Mesendoderm (in vitro differentiated cells): ENCODE measurements at regions not wholly inside any gene's neighbourhood (a gene's known extent, or its start where the extent isn't known, plus 50 kb on each side); places are given as distances from the start of the nearest gene placed in this dataset.

Experiments used
- DNase-seq: peaks from one replicate; pipeline ENCODE4 v3.0.0; 2013
- H2AK5ac ChIP-seq: 2 replicates; pipeline ENCODE4 v1.6.1; 2013; ENCODE audit warnings: low read length, inconsistent platforms
- H2BK120ac ChIP-seq: 2 replicates; pipeline ENCODE4 v1.6.1; 2013; ENCODE audit warnings: low read depth, mild to moderate bottlenecking, low read length, moderate library complexity, mixed read lengths
- H2BK15ac ChIP-seq: replicated peaks from 2 replicates; pipeline ENCODE4 v1.6.1; 2013; ENCODE audit warnings: low read depth, mild to moderate bottlenecking, moderate library complexity
- H2BK5ac ChIP-seq: 2 replicates; pipeline ENCODE4 v1.6.1; 2013; ENCODE audit warnings: low read length, inconsistent platforms
- H3K18ac ChIP-seq: 2 replicates; pipeline ENCODE4 v1.6.1; 2013; ENCODE audit warnings: mild to moderate bottlenecking, low read length, mixed read lengths
- H3K23ac ChIP-seq: one replicate; pipeline ENCODE4 v1.6.1; 2013; ENCODE audit warnings: low read length
- H3K27ac ChIP-seq: 2 replicates; pipeline ENCODE4 v1.5.1; 2013; ENCODE audit warnings: low read depth, mild to moderate bottlenecking, inconsistent platforms, low read length, moderate library complexity
- H3K27me3 ChIP-seq: 2 replicates; pipeline ENCODE4 v1.6.1; 2013; ENCODE audit warnings: low read length, control low read depth, mild to moderate bottlenecking, inconsistent platforms; ENCODE audit not compliant: insufficient read depth, poor library complexity
- H3K36me3 ChIP-seq: 2 replicates; pipeline ENCODE4 v1.6.1; 2013; ENCODE audit warnings: low read length, inconsistent platforms; ENCODE audit not compliant: control insufficient read depth, insufficient read depth
- H3K4ac ChIP-seq: one replicate; pipeline ENCODE4 v1.6.1; 2013; ENCODE audit warnings: low read depth, mild to moderate bottlenecking, low read length, moderate library complexity
- H3K4me1 ChIP-seq: 2 replicates; pipeline ENCODE4 v1.6.1; 2013; ENCODE audit warnings: low read depth, low read length, inconsistent platforms; ENCODE audit not compliant: control insufficient read depth
- H3K4me2 ChIP-seq: 2 replicates; pipeline ENCODE4 v1.6.1; 2013; ENCODE audit warnings: low read length
- H3K4me3 ChIP-seq: 2 replicates; pipeline ENCODE4 v1.5.1; 2013; ENCODE audit warnings: mild to moderate bottlenecking, low read length
- H3K56ac ChIP-seq: one replicate; pipeline ENCODE4 v1.6.1; 2013; ENCODE audit warnings: low read length
- H3K79me1 ChIP-seq: 2 replicates; pipeline ENCODE4 v1.6.1; 2013; ENCODE audit warnings: low read length, inconsistent platforms
- H3K79me2 ChIP-seq: 2 replicates; pipeline ENCODE4 v1.6.1; 2013; ENCODE audit warnings: mild to moderate bottlenecking, low read length; ENCODE audit not compliant: control insufficient read depth, insufficient read depth
- H3K9ac ChIP-seq: 2 replicates; pipeline ENCODE4 v1.6.1; 2013; ENCODE audit warnings: low read length, inconsistent platforms
- H4K5ac ChIP-seq: one replicate; pipeline ENCODE4 v1.6.1; 2013; ENCODE audit warnings: low read length
- H4K8ac ChIP-seq: one replicate; pipeline ENCODE4 v1.6.1; 2013; ENCODE audit warnings: low read depth, mild to moderate bottlenecking, control low read depth, low read length, moderate library complexity
- WGBS: extraction: QIAGEN DNeasy Blood & Tissue Kit; methylation state at CpG from one replicate; pipeline ENCODE4 v1.1.7; 2013; ENCODE audit warnings: low lambda C conversion rate, missing lambda C conversion rate; ENCODE audit not compliant: insufficient coverage; ENCODE audit errors: extremely low coverage; 5-methylcytosine and 5-hydroxymethylcytosine counted together

DNA sequence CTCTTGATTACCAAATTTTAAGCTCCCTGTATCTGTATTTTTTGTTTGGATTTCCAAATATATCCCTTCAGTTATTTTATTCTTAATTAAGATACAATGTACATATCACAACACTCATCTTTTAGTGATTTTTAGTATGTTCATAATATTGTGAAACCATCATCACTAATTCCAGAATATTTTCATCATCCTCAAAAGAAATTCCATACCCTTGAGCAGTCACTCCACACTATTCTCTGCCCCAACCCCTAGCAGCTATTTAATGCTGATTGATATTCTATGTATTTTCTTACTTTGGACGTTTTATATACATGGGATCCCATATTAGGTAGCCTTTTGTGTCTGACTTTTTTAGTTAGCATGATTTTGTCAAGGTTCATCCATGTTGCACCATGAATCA lies 127.4 kb upstream of the SLC8A1 start:
- Histone ChIP-seq H3K36me3 (no peaks in the 10 kb centered on the region), H3K79me1 (no peaks in the 10 kb centered on the region), H3K4me2 (no peak overlapping the region), H3K79me2 (no peaks in the 10 kb centered on the region), H3K18ac (no peak overlapping the region), H3K4ac (no peak overlapping the region), H3K23ac (no peak overlapping the region), H2AK5ac (no peak overlapping the region), H3K4me1 (no peaks in the 10 kb centered on the region), H3K27ac (no peak overlapping the region), H3K9ac (no peak overlapping the region), H4K5ac (no peak overlapping the region), H3K56ac (no peak overlapping the region), H4K8ac (no peak overlapping the region), H2BK15ac (no peak overlapping the region), H2BK5ac (no peak overlapping the region), H2BK120ac (no peak overlapping the region), H3K4me3 (no peak overlapping the region), H3K27me3 (no peaks in the 10 kb centered on the region)
- WGBS, result no CpG with 5 or more reads among the region's 1 CpG
- DNase-seq, result no peak

- Histone ChIP-seq H3K23ac (no peak overlapping the region), H3K4me1 (no peaks in the 10 kb centered on the region), H3K9ac (no peak overlapping the region), H3K56ac (no peak overlapping the region), H3K4me3 (no peak overlapping the region), H3K4ac (no peak overlapping the region), H4K5ac (no peak overlapping the region), H3K27me3 (no peaks in the 10 kb centered on the region), H3K36me3 (no peaks in the 10 kb centered on the region), H3K79me1 (no peaks in the 10 kb centered on the region), H3K18ac (no peak overlapping the region), H3K27ac (no peak overlapping the region), H3K79me2 (no peaks in the 10 kb centered on the region), H2BK5ac (no peak overlapping the region), H2AK5ac (no peak overlapping the region), H4K8ac (no peak overlapping the region), H2BK120ac (no peak overlapping the region), H3K4me2 (no peak overlapping the region), H2BK15ac (no peak overlapping the region)
- no CpG with 5 or more reads among the region's 2 CpGs for WGBS
- DNase-seq, result no peak
These were observed 132.5 kb upstream of the SLC8A1 start for GRCh38 chr2:40584432-40584831.

DNA sequence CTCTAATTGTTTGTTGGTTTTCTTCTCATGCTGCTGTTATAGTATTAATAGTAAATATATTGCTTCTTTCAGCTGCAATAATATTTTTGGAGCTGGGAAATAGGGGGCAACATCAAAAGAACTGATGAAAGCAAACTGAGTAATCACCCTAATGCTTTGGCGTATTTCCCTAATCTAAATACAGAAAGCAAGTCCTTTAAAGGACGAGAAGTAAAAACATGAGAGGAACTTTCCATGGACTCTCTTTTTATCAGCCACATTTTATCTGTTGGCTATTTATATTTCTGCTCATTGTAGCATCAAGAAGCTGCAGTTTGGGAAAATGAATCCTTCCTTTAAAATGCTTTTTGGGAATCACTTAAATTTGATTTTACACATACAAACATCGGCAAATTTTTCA lies 139.9 kb upstream of the SLC8A1 start:
- Histone ChIP-seq H2BK120ac (no peak overlapping the region), H3K36me3 (no peaks in the 10 kb centered on the region), H3K23ac (no peak overlapping the region), H3K27me3 (no peaks in the 10 kb centered on the region), H3K9ac (no peak overlapping the region), H2BK5ac (no peak overlapping the region), H3K4me1 (no peaks in the 10 kb centered on the region), H3K27ac (no peak overlapping the region), H3K4ac (no peak overlapping the region), H2BK15ac (no peak overlapping the region), H4K8ac (no peak overlapping the region), H4K5ac (no peak overlapping the region), H3K79me1 (no peaks in the 10 kb centered on the region), H3K56ac (no peak overlapping the region), H3K18ac (no peak overlapping the region), H3K4me3 (no peak overlapping the region), H2AK5ac (no peak overlapping the region), H3K4me2 (no peak overlapping the region), H3K79me2 (no peaks in the 10 kb centered on the region)
- DNase-seq, result no peak
- no CpG with 5 or more reads among the region's 3 CpGs for WGBS

DNA sequence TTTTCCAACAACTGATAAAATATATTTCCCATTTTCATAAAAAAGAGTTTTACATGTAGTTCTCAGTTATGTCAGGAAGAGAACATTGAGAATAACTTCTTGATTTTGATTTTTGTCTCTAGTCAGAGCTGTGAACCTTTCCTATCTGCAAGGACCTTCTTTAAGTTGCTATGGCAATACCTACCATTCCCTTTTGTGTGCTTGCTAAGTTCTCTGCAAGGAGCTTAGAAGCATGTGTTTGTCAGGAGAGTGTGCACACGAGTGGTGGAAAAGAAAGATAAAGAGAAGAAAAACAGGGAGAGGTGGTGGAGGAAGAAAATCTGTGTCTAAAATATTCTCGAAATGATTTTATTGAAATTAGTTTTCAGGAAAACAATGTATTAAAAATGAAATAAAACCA lies 140.3 kb upstream of the SLC8A1 start:
- peak; percentile 62 for DNase-seq
- Histone ChIP-seq H3K36me3 (no peaks in the 10 kb centered on the region), H3K79me1 (no peaks in the 10 kb centered on the region), H4K8ac (no peak overlapping the region), H3K4me2 (no peak overlapping the region), H2BK15ac (no peak overlapping the region), H3K4ac (no peak overlapping the region), H3K56ac (no peak overlapping the region), H3K27me3 (no peaks in the 10 kb centered on the region), H3K9ac (no peak overlapping the region), H3K23ac (no peak overlapping the region), H2AK5ac (no peak overlapping the region), H3K4me1 (no peaks in the 10 kb centered on the region), H3K79me2 (no peaks in the 10 kb centered on the region), H2BK120ac (no peak overlapping the region), H3K27ac (no peak overlapping the region), H4K5ac (no peak overlapping the region), H3K18ac (no peak overlapping the region), H2BK5ac (no peak overlapping the region), H3K4me3 (no peak overlapping the region)
- no CpG with 5 or more reads among the region's 2 CpGs for WGBS

- no peak for DNase-seq
- WGBS, result no CpG with 5 or more reads among the region's 4 CpGs
- Histone ChIP-seq H4K5ac (no peak overlapping the region), H3K79me2 (no peaks in the 10 kb centered on the region), H3K4ac (no peak overlapping the region), H2BK15ac (no peak overlapping the region), H3K4me1 (no peaks in the 10 kb centered on the region), H3K9ac (no peak overlapping the region), H3K27me3 (no peaks in the 10 kb centered on the region), H3K18ac (no peak overlapping the region), H2BK5ac (no peak overlapping the region), H3K4me2 (no peak overlapping the region), H2BK120ac (no peak overlapping the region), H3K36me3 (no peaks in the 10 kb centered on the region), H3K79me1 (no peaks in the 10 kb centered on the region), H3K27ac (no peak overlapping the region), H3K4me3 (no peak overlapping the region), H3K23ac (no peak overlapping the region), H3K56ac (no peak overlapping the region), H2AK5ac (no peak overlapping the region), H4K8ac (no peak overlapping the region)
These were observed 155.0 kb upstream of the SLC8A1 start for GRCh38 chr2:40606862-40607261.

DNA sequence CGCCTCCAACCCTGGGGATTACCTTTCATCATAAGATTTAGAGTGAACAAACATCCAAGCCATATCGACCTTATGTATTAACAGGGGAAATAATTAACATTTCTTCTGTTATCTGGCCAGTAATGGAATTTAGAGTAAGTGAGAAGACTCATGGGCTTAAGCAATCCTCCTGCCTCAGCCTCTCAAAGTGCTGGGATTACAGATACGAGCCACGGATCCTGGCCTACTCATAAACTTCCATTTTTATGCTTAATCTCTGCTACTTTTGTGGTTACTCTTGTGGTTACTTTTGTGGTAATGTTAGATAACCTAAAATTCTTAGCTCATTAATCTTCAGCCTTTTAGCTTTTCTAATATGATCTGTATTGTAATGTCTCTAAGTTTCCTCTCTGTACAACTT lies 159.3 kb upstream of the SLC8A1 start:
- DNase-seq, result no peak
- H2AK5ac ChIP-seq, result no peak overlapping the region
- no peak overlapping the region for H3K56ac ChIP-seq
- H2BK5ac ChIP-seq, result no peak overlapping the region
- H3K79me2 ChIP-seq, result no peaks in the 10 kb centered on the region
- H3K4me2 ChIP-seq, result no peak overlapping the region
- no CpG with 5 or more reads among the region's 4 CpGs for WGBS
- no peak overlapping the region for H3K9ac ChIP-seq
- no peak overlapping the region for H3K4me3 ChIP-seq
- H3K27me3 ChIP-seq, result no peaks in the 10 kb centered on the region
- no peak overlapping the region for H4K5ac ChIP-seq
- no peaks in the 10 kb centered on the region for H3K4me1 ChIP-seq
- H3K23ac ChIP-seq, result no peak overlapping the region
- no peak overlapping the region for H3K18ac ChIP-seq
- no peak overlapping the region for H2BK15ac ChIP-seq
- H3K79me1 ChIP-seq, result no peaks in the 10 kb centered on the region
- H3K36me3 ChIP-seq, result no peaks in the 10 kb centered on the region
- no peak overlapping the region for H3K4ac ChIP-seq
- H4K8ac ChIP-seq, result no peak overlapping the region
- H2BK120ac ChIP-seq, result no peak overlapping the region
- no peak overlapping the region for H3K27ac ChIP-seq
